ENCODE measurements at regions not wholly inside any gene's neighbourhood (a gene's known extent, or its start where the extent isn't known, plus 50 kb on each side); places are given as distances from the start of the nearest gene placed in this dataset.

- TF ChIP-seq CTCF (IDR thresholded peaks at IDR 0.05; ENCODE audit: low read depth, low read length, poor library complexity, severe bottlenecking), result no peak
- no peak for TF ChIP-seq EZH2phosphoT487 (IDR thresholded peaks at IDR 0.05; ENCODE audit: borderline replicate concordance, low read length)
These were observed 300.6 kb upstream of the POGK start for GRCh38 chr1:166538646-166539045.
